ENCODE measurements at regions not wholly inside any gene's neighbourhood (a gene's known extent, or its start where the extent isn't known, plus 50 kb on each side); places are given as distances from the start of the nearest gene placed in this dataset.

DNA sequence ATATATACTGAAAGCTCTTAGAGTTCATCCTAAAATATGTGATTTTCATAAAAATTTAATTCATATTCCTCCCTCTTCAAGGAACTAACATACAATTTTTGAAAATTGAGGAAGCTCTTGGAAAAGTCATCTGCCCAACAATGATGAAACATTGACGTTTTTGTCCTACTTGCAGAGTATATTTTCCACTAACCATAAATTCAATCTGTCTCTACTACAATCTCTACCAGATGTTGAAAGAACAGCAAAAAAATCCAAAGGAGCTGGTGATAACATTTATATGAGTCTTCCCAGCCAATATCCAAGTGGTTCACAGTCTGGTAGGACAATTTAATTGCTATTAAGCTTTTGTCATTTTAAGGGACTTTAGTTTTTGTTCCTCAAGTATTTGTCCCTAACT, 81.1 kb upstream of the NR3C1 start:
- DNase-seq = no peak

DNA sequence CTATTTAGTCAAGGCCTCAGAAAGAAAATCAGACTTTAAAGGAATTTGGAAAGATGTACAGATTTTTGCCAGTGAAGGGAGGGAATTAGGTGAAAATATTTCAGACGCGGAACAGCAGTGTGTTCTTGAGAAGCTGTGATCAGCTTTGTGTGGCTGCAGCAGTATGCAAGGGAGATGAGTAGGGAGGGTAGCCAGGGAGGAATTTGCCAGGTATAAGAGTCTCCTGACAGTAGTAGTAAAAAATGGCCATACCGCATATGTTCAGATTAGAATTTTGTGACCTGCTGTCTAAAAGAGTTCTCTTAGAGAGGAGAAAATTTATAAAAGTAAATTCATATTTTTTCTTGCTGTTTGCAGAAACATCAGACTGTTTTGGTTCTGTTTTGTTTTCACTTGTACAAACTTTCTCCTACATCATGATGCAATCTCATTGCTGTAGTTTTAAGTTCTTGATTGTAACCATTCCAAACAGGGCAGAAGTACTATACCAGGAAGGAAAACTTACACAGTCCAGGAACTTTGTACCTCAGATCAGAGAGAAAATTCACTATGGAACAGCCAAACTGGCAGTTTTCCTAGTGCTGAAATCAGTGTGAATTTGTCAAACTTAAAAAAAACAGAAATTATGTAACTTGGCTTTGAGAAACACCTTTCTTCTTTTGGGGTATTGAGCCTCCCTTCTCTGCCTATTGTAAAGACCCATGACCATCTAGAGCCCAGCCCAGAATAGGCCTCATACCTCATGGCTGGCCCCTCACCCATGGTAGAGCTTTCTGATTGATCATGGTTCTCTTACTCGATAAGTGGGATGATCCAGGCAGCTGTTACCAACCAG, 78.4 kb upstream of the NR3C1 start:
- no peak for DNase-seq

DNA sequence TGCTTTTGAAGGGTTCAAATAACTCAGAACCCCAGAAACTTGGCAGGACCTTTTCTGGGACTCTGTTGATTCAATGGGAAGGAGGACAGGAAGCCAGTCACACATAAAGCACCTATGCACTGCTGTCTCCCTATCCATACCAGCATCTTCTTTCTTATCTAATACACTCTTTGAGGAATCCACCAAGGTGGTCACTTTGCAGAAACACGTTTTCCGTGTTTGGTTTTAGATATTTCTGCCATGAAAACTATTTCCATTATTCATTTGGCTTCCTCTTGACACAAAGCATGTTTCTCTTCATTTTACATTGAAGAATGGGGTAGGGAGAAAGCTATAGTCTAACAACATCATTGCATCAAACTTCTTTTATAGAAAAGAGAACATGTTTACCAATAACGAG, 76.5 kb upstream of the NR3C1 start:
- no peak for DNase-seq

DNA sequence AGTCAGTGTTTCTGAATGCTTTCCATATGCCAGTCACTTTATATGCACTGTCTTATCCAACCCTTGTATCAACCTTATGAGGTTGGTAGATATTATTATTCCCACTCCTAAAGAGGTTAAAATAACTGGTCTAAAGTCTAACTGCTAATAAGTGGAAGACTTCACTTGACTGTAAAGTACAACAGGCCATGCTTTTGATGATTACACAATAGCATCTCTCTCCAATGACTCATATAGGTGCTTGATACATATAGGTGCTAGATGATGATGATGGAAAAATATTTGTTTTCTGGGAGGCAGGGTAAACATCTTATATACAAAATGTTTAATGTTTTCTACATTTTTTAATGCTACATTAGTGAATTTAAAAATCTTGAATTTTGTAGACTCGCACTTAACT, 75.9 kb upstream of the NR3C1 start:
- DNase-seq = no peak

DNA sequence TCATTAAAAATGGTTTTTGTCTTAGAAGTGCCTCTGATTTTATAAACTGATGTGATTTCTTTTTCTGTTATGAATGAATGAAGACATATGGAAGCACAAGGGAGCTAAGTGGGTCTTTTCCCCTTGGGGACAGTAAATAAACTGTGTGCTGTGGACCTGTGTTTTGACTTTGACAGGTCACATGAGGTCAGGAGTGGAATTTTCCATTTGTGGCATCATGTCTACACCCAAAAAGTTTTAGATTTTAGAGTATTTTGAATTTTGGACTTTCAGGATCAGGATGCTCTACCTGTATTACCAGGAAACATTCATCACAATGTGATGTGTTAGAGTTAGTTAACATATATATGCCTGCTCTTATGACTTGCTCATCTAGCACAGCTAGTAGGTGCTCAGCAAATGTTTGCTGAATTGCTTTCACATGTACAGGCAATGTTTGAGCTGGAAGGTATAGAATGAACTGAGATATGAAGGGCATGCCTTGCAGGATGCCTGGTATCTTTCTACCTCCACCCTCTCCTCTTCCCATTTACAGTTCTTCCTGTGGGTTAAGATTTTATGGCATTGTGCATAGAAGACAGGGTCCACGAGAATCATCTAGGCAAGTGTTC, 73.2 kb upstream of the NR3C1 start:
- DNase-seq = no peak

DNA sequence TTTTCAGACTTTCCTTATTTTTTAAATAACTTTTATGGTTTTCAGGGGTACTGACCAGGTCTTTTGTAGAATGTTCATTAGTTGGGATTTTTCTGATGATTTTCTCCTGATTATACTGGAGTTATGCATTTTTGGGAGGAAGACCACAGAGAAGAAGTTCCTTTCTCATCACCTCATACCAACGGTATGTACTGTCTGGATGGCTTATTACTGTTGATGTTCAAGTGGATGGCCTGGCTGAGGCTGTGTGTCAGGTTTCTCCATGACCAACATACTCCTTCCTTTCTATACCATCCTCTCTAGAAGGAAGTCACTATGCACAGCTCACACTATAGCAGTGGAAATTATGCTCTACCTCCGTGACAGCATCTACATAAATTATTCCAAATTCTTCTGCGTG, 71.1 kb upstream of the NR3C1 start:
- no peak for DNase-seq

DNA sequence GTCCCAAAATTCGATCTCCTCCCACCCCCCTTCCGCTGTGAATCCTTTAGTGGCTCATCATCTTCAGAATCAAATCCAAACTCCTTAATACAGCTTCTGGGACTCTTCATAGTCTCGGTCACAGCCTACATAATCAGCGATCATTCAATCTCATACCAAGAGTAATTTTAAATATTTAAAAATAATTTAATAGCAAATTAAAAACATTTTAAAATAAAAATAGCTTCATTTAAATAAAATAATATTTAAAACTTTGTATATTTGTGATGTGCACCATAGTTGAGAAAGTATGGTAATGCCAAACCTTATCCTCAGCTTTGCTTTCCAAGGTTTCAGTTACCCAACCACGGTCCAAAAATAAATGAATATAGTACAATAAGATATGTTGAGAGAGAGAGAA, 70.0 kb upstream of the NR3C1 start:
- no peak for DNase-seq

DNA sequence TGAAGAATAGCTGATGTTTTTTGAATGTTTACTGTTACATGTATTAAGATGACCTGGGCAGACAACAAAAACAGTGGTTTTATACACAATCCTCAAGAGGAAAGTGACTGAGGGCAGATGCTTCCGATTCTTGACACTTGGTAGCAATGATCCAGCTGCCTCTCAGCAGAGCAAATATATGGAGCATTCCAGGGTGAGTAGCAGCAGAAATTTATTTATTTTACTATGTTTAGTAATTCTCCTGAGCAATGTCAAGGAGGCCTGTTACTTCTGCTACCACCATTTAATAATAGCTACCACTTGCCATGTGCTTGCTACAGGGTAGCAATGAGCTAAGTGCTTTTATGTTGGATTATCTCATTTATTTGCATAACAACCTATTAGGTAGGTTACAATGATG, 69.1 kb upstream of the NR3C1 start:
- DNase-seq = no peak

DNA sequence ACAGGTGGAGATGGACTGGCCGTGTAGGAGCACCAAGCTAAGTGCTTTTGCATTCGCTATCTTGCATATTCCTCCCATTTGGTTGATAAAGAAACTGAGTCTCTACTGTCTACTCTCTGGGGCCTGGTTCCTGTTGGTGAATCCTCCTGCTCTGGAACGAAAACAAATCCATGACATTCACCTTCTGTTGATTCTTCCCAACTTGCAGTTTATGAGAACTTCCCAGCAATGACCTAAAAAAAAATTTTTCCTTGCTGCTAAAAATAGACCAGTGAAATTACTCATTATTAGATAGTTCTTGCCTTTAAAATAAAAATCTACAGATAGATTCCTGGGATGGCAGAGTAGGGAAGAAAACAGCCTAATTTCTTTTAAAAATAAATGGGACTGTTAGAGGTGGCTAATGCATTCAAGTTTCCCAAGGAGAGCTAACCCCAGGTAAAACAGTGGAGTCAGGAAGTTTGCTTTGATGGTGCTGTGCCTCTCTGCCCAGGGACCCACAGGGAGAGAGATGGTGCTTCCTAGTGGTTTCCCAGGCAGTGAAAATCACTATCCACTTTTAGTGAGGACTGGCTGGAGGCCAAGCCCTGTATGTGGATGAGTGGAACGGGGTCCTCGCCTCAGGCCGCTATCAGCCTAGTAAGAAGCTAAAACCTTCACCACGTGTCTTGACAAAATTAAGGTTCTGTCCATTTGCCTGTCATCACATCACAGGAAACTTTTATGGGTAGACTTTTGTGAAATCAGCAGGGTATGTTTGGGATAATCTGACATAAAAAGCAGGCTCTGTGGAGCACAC, 68.4 kb upstream of the NR3C1 start:
- DNase-seq = no peak

DNA sequence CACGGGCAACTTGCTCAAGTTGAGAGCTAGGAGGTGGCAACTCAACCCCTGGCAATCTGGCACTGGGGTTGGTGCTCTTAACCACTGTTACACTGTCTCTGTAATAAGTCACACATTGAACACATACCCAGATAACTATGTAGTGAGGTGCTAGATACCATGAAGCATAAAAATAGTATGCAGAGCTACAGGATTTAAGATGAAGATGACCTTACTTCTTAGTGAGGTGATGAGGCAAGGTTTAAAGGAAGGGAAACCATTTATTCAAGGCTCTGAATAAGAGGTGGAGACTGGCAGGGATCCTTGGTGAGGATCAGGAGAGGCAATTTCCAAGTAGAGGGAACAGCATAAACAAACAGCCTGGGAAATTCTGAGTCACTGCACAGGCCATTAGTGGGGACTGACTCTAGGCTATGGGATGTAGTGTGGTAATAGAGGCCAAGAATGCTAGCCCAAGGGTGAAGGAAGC, 67.6 kb upstream of the NR3C1 start:
- no peak for DNase-seq

DNA sequence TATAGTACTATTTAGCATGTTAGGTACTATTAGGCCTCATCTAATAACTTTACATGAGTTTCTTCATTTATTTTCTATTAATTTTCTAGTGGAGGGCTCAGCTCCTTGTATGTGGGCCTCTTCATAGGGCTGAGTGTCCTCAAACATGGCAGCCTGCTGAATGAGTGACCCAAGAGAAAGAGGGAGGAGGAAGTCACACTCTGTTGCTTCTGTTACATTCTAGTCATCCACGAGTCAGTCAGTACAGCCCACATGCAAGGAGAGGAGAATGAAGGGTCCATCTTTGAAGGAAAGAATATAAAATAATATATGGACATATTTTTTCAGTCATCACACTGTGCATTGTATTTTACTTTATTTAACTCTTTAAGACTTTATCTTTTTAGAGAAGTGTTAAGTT, 66.6 kb upstream of the NR3C1 start:
- no peak for DNase-seq

DNA sequence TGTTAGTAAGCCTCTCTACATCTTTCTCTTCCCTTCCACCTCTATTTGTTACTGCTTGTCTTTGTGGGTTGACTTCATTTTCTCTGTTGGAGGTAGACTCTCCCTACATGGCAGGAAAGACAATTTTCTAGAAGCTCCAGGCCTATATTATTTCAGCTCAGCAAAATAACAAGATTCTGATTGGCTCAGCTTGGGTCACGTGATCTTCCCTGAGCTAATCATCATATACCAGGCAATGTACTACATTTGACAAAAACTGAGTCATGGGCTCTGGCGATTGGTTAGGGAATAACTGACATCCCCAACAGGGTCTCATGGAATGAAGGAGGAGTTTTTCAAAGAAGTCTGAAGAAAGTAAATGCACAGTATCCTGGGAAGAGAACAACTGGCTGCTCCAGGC, 65.6 kb upstream of the NR3C1 start:
- DNase-seq = no peak

DNA sequence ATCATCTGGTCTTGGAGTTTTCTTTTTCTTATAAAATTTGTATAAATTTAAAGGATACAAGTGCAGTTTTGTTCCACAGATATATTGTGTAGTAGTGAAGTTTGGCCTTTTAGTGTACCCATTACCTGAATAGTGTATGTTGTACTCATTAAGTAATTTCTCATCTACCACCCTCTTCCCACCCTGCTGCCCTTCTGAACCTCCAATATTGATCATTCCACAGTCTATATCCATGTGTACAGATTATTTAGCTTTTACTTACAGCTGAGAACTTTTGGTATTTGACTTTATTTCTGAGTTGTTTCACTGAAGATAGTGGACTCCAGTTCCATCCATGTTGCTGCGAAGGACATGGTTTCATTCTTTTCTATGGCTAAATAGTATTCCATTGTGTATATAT, 63.1 kb upstream of the NR3C1 start:
- no peak for DNase-seq

DNA sequence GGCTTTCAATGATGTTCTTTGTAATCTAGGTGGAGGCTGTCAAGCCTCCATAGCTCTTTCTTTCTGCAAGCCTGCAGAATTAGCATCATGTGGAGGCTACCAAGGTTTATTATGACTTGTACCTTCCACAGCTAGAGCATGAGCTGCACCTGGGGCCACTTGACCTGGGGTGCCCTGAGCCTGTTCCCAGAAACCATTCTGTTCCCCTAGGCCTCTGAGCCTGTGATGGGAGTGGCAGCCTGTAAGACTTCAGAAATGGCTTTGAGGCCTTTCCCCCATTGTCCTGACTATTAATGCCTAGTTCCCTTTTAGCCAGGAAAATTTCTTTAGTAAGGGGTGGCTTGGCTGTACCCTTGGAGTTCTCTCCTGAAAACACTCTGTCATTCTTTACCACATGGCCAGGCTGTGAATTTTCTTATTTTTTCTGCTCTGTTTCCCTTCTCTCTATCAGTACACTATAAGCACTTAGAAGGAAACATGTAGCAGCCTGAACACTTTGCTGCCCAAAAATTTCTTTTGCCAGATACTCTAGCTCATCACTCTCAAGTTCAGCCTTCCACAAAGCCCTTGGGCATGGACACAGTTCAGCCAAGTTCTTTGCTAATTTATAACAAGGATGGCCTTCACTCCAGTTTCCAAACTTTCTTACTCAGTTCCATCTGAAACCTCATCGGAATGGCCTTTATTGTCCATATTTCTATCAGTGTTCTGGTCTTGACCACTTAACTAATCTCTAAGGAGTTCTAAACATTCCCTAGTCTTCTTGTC, 61.4 kb upstream of the NR3C1 start:
- no peak for DNase-seq

DNA sequence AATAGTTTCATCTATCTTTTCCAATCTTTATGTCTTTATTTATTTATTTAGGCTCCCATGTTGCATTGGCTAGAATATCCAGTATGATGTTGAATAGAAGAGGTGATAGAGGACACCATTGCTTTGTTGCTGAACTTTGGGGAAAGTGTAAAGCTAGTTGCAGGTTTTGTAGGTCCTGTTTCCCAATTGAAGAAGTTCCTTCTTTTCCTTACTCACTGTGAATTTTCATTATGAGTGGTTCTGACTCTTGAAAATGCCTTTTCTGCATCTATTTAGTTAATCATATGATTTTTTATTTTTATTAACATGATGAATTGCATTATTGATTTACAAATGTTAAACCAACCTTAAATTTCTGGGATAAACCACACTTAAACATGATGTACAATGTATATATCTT, 58.9 kb upstream of the NR3C1 start:
- DNase-seq = no peak

DNA sequence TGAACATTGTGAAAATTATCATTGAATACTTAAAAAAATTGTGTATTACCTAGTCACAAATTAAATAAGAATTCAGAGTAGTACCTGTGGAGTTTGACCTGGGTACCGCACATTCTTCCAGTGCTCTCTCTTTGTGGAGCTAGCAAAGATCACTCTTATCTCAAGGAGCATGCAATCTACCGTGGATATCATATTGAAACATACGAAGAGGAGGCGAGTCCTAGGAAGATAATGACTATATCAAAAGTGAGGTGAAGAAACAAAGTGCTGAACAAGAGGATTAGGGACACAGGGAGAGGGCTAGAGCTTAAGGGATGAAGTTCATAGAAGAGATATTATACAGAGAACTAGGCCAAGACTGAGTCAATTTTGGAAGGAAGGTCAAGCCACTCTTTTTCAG, 55.9 kb upstream of the NR3C1 start:
- no peak for DNase-seq

DNA sequence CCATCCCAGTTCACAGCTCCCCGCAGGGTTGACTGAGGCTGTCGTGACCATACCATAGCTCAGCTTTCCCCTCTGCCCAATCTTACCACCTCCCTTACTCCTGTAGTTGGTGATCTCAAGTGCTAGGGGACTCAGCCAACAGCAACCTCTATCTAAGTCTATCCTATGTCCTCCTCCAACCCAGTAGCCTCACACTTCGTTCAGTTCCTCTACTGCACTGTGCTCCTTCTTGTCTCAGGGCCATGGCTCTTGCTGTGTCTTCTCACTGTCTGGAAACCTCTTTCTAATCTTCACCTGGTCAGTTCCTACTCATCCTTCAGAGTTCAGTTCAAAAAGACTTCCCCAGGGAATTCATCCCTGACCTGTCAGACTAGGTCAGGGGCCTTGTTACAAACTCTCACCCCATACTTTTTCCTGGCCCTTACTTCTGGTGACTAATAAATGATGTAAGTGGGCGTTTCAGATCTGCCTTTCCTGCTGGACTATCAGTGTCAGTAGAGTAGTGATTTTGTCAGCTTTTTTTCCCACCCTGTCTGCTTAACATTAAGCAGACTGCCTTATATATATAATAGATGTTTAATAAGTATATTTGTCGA, 53.6 kb upstream of the NR3C1 start:
- DNase-seq = no peak

DNA sequence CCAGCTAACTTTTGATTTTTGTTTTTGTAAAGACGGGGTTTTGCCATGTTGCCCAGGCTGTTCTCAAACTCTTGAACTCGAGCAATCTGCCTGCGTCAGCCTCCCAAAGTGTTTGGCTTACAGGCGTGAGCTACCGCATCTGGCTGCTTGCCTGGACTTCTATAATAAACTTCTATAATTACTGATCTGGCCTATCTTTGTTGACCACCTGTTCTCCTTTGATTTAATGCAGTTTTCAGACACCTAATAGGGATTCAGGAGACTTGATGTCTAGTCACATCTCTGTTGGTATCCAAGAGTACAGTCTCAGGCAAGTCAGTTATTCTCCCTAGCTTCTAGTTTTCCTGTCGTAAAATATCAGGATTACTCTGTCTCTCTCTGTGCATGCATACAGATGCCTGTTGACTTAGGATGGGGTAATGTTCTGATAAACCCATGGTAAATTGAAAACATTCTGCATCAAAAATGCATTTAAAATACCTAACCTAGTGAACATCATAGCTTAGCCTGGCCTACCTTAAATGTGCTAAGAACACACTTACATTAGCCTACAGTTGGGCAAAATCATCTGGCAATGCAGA, 51.5 kb upstream of the NR3C1 start:
- no peak for DNase-seq

DNA sequence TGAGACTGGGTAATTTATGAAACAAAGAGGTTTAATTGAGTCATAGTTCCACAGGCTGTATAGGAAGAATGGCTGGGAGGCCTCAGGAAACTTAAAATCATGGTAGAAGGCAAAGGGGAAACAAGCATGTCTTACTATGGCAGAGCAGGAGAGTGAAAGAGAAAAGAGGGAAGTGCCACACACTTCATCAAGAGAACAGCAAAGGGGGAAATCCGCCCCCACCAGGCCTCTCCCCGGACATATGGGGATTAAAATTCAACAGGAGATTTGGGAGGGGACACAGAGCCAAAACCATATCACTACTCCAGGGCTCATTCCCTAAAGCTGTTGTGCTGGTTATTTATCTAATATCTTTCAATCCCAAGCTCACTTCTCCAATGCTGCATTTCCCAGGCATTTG, 50.2 kb upstream of the NR3C1 start:
- peak in 1 of 2 experiments; percentile 1 for DNase-seq
